ENCODE measurements at regions not wholly inside any gene's neighbourhood (a gene's known extent, or its start where the extent isn't known, plus 50 kb on each side); places are given as distances from the start of the nearest gene placed in this dataset.

DNA sequence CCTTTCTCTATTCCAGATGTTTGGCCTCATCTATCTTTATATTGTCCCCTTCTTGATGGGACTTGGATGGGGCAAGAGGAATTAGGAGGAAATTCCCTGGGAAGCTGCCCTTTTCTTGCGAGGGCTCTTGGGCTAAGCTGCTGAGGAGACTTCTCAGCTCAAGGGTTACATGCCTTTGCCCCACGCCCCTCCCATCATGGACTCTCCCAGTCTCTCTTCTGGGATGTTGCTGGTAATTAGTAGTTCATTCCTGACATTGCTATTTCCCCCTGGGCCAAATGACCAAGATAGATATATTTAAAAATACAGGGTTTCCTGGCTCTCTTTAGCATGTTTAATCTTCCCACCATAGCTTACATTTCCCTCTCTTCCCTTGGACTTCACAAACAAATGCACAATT, 90.6 kb upstream of the RALGPS2 start:
- intact Hi-C loops (cut with DNase I) = no loop called here
- H3K4me1 ChIP-seq (ENCODE audit: insufficient read depth) = no peaks in the 10 kb centered on the region
- WGBS, 3 donors = 12 to 25% (median 21%) methylated on average over 2 of the region's 2 CpGs
- no peak overlapping the region for H3K27ac ChIP-seq
- no peaks in the 10 kb centered on the region for H3K27me3 ChIP-seq
- TF ChIP-seq EP300 (IDR thresholded peaks at IDR 0.05) (no peak), POLR2A (IDR thresholded peaks at IDR 0.05) (no peak)
- TF ChIP-seq, protein P1, sequence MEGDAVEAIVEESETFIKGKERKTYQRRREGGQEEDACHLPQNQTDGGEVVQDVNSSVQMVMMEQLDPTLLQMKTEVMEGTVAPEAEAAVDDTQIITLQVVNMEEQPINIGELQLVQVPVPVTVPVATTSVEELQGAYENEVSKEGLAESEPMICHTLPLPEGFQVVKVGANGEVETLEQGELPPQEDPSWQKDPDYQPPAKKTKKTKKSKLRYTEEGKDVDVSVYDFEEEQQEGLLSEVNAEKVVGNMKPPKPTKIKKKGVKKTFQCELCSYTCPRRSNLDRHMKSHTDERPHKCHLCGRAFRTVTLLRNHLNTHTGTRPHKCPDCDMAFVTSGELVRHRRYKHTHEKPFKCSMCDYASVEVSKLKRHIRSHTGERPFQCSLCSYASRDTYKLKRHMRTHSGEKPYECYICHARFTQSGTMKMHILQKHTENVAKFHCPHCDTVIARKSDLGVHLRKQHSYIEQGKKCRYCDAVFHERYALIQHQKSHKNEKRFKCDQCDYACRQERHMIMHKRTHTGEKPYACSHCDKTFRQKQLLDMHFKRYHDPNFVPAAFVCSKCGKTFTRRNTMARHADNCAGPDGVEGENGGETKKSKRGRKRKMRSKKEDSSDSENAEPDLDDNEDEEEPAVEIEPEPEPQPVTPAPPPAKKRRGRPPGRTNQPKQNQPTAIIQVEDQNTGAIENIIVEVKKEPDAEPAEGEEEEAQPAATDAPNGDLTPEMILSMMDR (IDR thresholded peaks at IDR 0.05) = no peak
- H3K9me3 ChIP-seq = no peaks in the 10 kb centered on the region
- H3K4me3 ChIP-seq = no peak overlapping the region
- DNase-seq = no peak
- no peaks in the 10 kb centered on the region for H3K36me3 ChIP-seq

DNA sequence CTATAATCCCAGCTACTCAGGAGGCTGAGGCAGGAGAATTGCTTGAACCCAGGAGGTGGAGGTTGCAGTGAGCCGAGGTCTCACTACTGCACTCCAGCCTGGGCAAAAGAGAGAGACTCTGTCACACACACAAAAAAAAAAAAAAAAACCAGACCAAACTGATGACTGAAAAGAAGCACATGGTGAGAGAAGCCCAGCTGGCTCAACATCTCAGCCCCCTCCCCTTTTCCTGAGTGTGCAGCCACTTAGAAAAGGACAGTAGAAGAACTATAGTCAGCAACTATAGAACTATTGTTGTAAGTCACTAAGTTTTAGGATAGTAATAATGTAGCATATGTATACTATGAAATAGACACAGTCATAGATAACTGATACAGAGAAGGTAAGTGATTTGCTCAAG, 87.2 kb upstream of the RALGPS2 start:
- Histone ChIP-seq H3K9me3 (no peaks in the 10 kb centered on the region), H3K27ac (no peak overlapping the region), H3K36me3 (no peaks in the 10 kb centered on the region), H3K4me1 (ENCODE audit: insufficient read depth) (no peaks in the 10 kb centered on the region), H3K4me3 (no peak overlapping the region), H3K27me3 (no peaks in the 10 kb centered on the region)
- 71 to 89% (median 82%) methylated on average over 1 of the region's 1 CpG for WGBS, 3 donors
- intact Hi-C loops (cut with DNase I) = no loop called here
- TF ChIP-seq EP300 (IDR thresholded peaks at IDR 0.05) (no peak), POLR2A (IDR thresholded peaks at IDR 0.05) (no peak)
- TF ChIP-seq, protein P1 (IDR thresholded peaks at IDR 0.05) = no peak
- DNase-seq = no peak

DNA sequence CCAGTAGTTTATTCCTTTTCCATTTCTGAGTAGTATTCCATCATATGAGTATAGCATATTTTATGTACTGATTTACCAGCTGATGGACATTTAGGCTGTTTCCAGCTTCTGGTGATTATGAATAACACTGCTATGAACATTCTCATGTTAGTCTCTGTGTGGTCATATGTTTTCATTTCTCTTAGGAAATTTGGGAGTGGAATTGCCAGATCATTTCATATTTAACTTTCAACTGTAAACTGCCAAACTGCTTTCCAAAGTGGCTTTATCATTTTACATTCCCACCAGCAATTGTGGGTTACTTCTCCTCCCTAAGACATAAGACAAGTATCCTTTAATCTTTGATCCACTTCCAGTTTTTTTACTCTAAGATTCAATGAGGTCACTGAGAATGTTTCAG, 85.7 kb upstream of the RALGPS2 start:
- Histone ChIP-seq H3K36me3 (no peaks in the 10 kb centered on the region), H3K27ac (no peak overlapping the region), H3K9me3 (no peaks in the 10 kb centered on the region), H3K27me3 (no peaks in the 10 kb centered on the region), H3K4me1 (ENCODE audit: insufficient read depth) (peaks cover 1% of the 10 kb centered on the region), H3K4me3 (no peak overlapping the region)
- TF ChIP-seq EP300 (IDR thresholded peaks at IDR 0.05) (no peak), POLR2A (IDR thresholded peaks at IDR 0.05) (no peak)
- TF ChIP-seq, protein P1 (IDR thresholded peaks at IDR 0.05) = no peak
- intact Hi-C loops (cut with DNase I) = no loop called here
- no peak for DNase-seq

DNA sequence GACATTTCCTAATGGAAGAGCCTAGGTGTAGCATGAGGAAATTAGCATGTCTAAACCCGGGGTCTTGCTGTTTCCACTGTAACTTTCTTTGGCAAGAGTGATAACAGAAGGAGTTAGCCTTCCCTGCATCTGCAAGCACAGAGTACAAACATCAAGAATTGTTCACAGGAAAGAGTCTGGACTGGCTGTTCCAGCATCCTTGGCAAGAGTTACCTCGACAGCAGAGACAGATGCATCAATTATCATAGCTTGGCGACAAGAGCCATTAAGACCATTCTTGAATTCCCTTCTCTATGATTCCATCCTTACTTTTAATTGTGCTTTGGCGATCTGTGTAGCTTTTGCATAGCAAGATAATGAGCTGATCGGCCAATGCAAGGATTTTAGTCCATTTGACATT, 82.8 kb upstream of the RALGPS2 start:
- Histone ChIP-seq H3K4me1 (ENCODE audit: insufficient read depth) (peaks cover 4% of the 10 kb centered on the region), H3K27ac (no peak overlapping the region), H3K27me3 (no peaks in the 10 kb centered on the region), H3K4me3 (no peak overlapping the region), H3K36me3 (no peaks in the 10 kb centered on the region), H3K9me3 (no peaks in the 10 kb centered on the region)
- DNase-seq = no peak
- intact Hi-C loops (cut with DNase I) = no loop called here
- 48 to 69% (median 66%) methylated on average over 5 of the region's 5 CpGs for WGBS, 3 donors
- TF ChIP-seq POLR2A (IDR thresholded peaks at IDR 0.05) = no peak
- TF ChIP-seq, protein P1 (IDR thresholded peaks at IDR 0.05) = no peak
- TF ChIP-seq EP300 (IDR thresholded peaks at IDR 0.05) = no peak

DNA sequence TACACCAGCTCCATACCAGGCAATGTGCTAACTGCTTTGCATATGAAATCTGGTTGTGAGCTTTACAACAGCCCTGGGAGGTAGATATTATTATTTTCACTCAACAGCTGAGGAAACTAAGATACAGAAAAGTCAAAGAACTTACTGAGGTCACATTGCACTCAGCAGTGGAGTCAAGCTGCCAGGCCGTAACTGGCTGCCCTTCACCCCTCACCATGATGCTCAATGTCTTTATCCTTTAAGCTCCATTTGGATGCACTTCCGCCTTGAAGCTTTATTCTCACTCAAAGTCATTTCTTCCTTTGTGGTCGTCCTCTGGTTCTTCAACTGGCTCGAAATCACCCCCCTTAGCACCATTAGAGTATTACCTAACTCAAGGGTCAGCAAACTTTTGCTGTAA, 81.7 kb upstream of the RALGPS2 start:
- no peak for DNase-seq
- H3K4me3 ChIP-seq = no peak overlapping the region
- H3K36me3 ChIP-seq = no peaks in the 10 kb centered on the region
- no peak overlapping the region for H3K27ac ChIP-seq
- no peaks in the 10 kb centered on the region for H3K9me3 ChIP-seq
- no peaks in the 10 kb centered on the region for H3K27me3 ChIP-seq
- H3K4me1 ChIP-seq (ENCODE audit: insufficient read depth) = peaks cover 4% of the 10 kb centered on the region
- intact Hi-C loops (cut with DNase I) = no loop called here
- WGBS, 3 donors = 90 to 98% (median 95%) methylated on average over 4 of the region's 4 CpGs
- TF ChIP-seq POLR2A (IDR thresholded peaks at IDR 0.05) = no peak
- TF ChIP-seq, protein P1 (IDR thresholded peaks at IDR 0.05) = no peak
- no peak for TF ChIP-seq EP300 (IDR thresholded peaks at IDR 0.05)

Data from ovary (tissue), 7 donors.